Suprapubic skin (tissue), 4 donors: ENCODE measurements at regions not wholly inside any gene's neighbourhood (a gene's known extent, or its start where the extent isn't known, plus 50 kb on each side); places are given as distances from the start of the nearest gene placed in this dataset.

ENCODE experiments used
- EP300 ChIP-seq: sonication (generic); formaldehyde crosslinking; IDR thresholded peaks from one replicate; pipeline ENCODE4 v1.6.1; 2017; ENCODE audit warnings: antibody characterized with exemption
- POLR2A ChIP-seq, 2 donors: fragments of 450-650 bp; IDR thresholded peaks; one replicate each; pipeline ENCODE4 v1.6.1; 2017; ENCODE audit warnings: antibody characterized with exemption in 2 of 2, mild to moderate bottlenecking in 2 of 2, moderate library complexity in 2 of 2
- POLR2AphosphoS5 ChIP-seq, 3 donors: sonication (generic); formaldehyde crosslinking; IDR thresholded peaks; one replicate each; pipeline ENCODE4 v1.6.1; 2017; ENCODE audit warnings: antibody characterized with exemption in 3 of 3
- TF ChIP-seq, protein P1 (sequence below), 2 donors: fragments of 200-600 bp in 1 of 2; fragments of 450-650 bp in 1 of 2; sonication (generic) in 1 of 2; IDR thresholded peaks; one replicate each; pipeline ENCODE4 v1.5.1; 2016 to 2019; ENCODE audit warnings: antibody characterized with exemption in 2 of 2, mild to moderate bottlenecking in 1 of 2, moderate library complexity in 1 of 2

DNA sequence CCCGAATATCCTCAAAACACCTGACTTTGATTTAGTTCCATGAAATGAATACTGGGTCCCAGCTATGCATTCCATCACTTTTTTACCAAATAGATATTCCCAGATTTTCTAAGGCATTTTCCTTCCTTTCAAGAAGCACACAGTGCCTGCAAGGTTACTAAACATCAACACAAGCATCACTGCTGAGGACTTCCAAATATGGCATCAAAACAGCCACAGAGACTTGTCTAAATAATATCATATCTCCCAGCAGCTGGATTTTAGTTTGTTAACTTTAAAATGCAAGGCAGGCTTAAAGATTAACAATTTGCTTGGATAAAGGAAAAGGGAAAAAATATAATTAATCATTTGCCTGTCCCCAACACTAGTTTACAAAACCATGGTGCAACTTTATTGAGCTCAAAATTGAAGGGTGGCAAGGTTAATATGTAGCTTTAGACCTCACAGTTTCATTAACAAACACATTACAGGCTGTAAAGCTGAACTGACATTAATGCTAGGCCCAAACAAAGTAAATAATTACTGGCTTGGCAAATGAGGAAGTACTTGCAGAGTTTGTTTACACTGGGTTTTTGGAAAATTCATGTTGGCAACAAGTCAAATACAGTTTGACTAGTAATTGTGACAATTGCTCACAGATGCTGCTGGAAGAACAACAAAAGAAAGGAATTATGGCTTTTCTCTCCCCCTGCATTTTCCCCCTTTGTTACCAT, 401.7 kb upstream of the CDIN1 start:
- TF ChIP-seq, protein P1, sequence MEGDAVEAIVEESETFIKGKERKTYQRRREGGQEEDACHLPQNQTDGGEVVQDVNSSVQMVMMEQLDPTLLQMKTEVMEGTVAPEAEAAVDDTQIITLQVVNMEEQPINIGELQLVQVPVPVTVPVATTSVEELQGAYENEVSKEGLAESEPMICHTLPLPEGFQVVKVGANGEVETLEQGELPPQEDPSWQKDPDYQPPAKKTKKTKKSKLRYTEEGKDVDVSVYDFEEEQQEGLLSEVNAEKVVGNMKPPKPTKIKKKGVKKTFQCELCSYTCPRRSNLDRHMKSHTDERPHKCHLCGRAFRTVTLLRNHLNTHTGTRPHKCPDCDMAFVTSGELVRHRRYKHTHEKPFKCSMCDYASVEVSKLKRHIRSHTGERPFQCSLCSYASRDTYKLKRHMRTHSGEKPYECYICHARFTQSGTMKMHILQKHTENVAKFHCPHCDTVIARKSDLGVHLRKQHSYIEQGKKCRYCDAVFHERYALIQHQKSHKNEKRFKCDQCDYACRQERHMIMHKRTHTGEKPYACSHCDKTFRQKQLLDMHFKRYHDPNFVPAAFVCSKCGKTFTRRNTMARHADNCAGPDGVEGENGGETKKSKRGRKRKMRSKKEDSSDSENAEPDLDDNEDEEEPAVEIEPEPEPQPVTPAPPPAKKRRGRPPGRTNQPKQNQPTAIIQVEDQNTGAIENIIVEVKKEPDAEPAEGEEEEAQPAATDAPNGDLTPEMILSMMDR (IDR thresholded peaks at IDR 0.05), result no peak
- TF ChIP-seq POLR2A (IDR thresholded peaks at IDR 0.05) (no peak), POLR2AphosphoS5 (IDR thresholded peaks at IDR 0.05) (no peak), EP300 (no peak)
